Thyroid gland (tissue), 4 donors: ENCODE measurements at regions not wholly inside any gene's neighbourhood (a gene's known extent, or its start where the extent isn't known, plus 50 kb on each side); places are given as distances from the start of the nearest gene placed in this dataset.
"Not testable (repeated sequence)": the region's sequence is repeated elsewhere in the genome, so short reads cannot be mapped to it uniquely, and the experiment has no call there.

Experiments used
- DNase-seq, 2 donors: peaks; one replicate each; pipeline ENCODE4 v3.0.0-alpha.2; 2019
- H3K27ac ChIP-seq, 3 donors: fragments of 200-600 bp; sonication (generic); 1 replicate in 2 of 3; 2 replicates in 1 of 3; pipeline ENCODE4 v1.5.1; 2016 to 2019; ENCODE audit warnings: mild to moderate bottlenecking in 1 of 3, moderate library complexity in 1 of 3
- H3K27me3 ChIP-seq: fragments of 200-600 bp; sonication (generic); one replicate; pipeline ENCODE4 v1.5.1; 2019
- H3K36me3 ChIP-seq, 2 donors: fragments of 200-600 bp; sonication (generic); one replicate each; pipeline ENCODE4 v1.5.1; 2016 to 2019
- H3K4me1 ChIP-seq, 2 donors: fragments of 200-600 bp; sonication (generic); one replicate each; pipeline ENCODE4 v1.5.1; 2017 to 2019
- H3K4me3 ChIP-seq, 3 donors: fragments of 200-600 bp; sonication (generic); replicated peaks in 1 of 3; 1 replicate in 2 of 3; 2 replicates in 1 of 3; pipeline ENCODE4 v1.5.1; 2016; ENCODE audit warnings: mild to moderate bottlenecking in 1 of 3
- H3K9me3 ChIP-seq: fragments of 200-600 bp; sonication (generic); one replicate; pipeline ENCODE4 v1.5.1; 2017
- CTCF ChIP-seq, 6 experiments: fragments of 200-600 bp in 3 of 6; fragments of 450-650 bp in 3 of 6; sonication (generic) in 3 of 6; IDR thresholded peaks; one replicate each; pipeline ENCODE4 v1.5.1; 2016 to 2019; ENCODE audit warnings: antibody characterized with exemption in 6 of 6, mild to moderate bottlenecking in 2 of 6, inconsistent platforms in 1 of 6, moderate library complexity in 1 of 6
- POLR2A ChIP-seq, 2 donors: fragments of 450-650 bp; IDR thresholded peaks; one replicate each; pipeline ENCODE4 v1.6.1; 2017; ENCODE audit warnings: antibody characterized with exemption in 2 of 2, mild to moderate bottlenecking in 2 of 2, moderate library complexity in 1 of 2
- WGBS, 2 donors: methylation state at CpG; one replicate each; pipeline ENCODE4 v1.1.5; 2017; 5-methylcytosine and 5-hydroxymethylcytosine counted together
- intact Hi-C: fragments of 100-400 bp; cut with DNase I; formaldehyde crosslinking; loops from one replicate; pipeline ENCODE4 v1.15.1; 2023

- intact Hi-C loops, result no loop called here
- WGBS, 2 donors, result 48 to 57% methylated on average over 3 of the region's 3 CpGs
- no peaks in the 10 kb centered on the region for H3K4me1 ChIP-seq
- DNase-seq, result no peak
- TF ChIP-seq POLR2A (IDR thresholded peaks at IDR 0.05) (no peak), CTCF (IDR thresholded peaks at IDR 0.05) (no peak)
- H3K27ac ChIP-seq, result no peak overlapping the region
- H3K27me3 ChIP-seq, result no peaks in the 10 kb centered on the region
- H3K36me3 ChIP-seq, result no peaks in the 10 kb centered on the region
- H3K4me3 ChIP-seq, result no peak overlapping the region
- H3K9me3 ChIP-seq, result no peaks in the 10 kb centered on the region
These were observed 536.0 kb downstream of the GABRG2 start for GRCh38 chr5:162603443-162604070.

- WGBS, 2 donors, result 64 to 68% methylated on average over 4 of the region's 4 CpGs
- Histone ChIP-seq H3K36me3 (no peaks in the 10 kb centered on the region), H3K27ac (no peak overlapping the region), H3K27me3 (no peaks in the 10 kb centered on the region), H3K9me3 (no peaks in the 10 kb centered on the region), H3K4me3 (no peak overlapping the region), H3K4me1 (no peaks in the 10 kb centered on the region)
- intact Hi-C loops, result no loop called here
- DNase-seq, result no peak
- TF ChIP-seq POLR2A (IDR thresholded peaks at IDR 0.05) (no peak), CTCF (IDR thresholded peaks at IDR 0.05) (no peak)
These were observed 540.3 kb downstream of the GABRG2 start for GRCh38 chr5:162607879-162608278.

GRCh38 chr5:162621726-162622263 lies 554.2 kb downstream of the GABRG2 start:
- 91 to 92% methylated on average over 7 to 10 of the region's 26 CpGs for WGBS, 2 donors
- H3K4me3 ChIP-seq, intact Hi-C loops, H3K9me3 ChIP-seq, H3K27ac ChIP-seq, H3K27me3 ChIP-seq, DNase-seq, H3K36me3 ChIP-seq, H3K4me1 ChIP-seq: not testable (repeated sequence)

- Histone ChIP-seq H3K4me3 (no peak overlapping the region), H3K36me3 (no peaks in the 10 kb centered on the region), H3K27ac (no peak overlapping the region), H3K27me3 (no peaks in the 10 kb centered on the region), H3K9me3 (no peaks in the 10 kb centered on the region), H3K4me1 (no peaks in the 10 kb centered on the region)
- DNase-seq, result no peak
- 81 to 88% methylated on average over 5 of the region's 5 CpGs for WGBS, 2 donors
- intact Hi-C loops, result no loop called here
- TF ChIP-seq CTCF (IDR thresholded peaks at IDR 0.05) (no peak), POLR2A (IDR thresholded peaks at IDR 0.05) (no peak)
These were observed 556.5 kb downstream of the GABRG2 start for GRCh38 chr5:162624110-162624509.

GRCh38 chr5:162637481-162637880 lies 569.9 kb downstream of the GABRG2 start:
- Histone ChIP-seq H3K4me3 (no peak overlapping the region), H3K9me3 (no peaks in the 10 kb centered on the region), H3K36me3 (no peaks in the 10 kb centered on the region), H3K27ac (no peak overlapping the region), H3K27me3 (no peaks in the 10 kb centered on the region), H3K4me1 (no peaks in the 10 kb centered on the region)
- intact Hi-C loops, result no loop called here
- TF ChIP-seq CTCF (IDR thresholded peaks at IDR 0.05) (no peak), POLR2A (IDR thresholded peaks at IDR 0.05) (no peak)
- WGBS, 2 donors, result 83 to 86% methylated on average over 7 of the region's 7 CpGs
- DNase-seq, result no peak
